A549 (cell line): ENCODE measurements at regions not wholly inside any gene's neighbourhood (a gene's known extent, or its start where the extent isn't known, plus 50 kb on each side); places are given as distances from the start of the nearest gene placed in this dataset.
A peak's percentile ranks its signal among the peaks of the same experiment; 100 is the strongest.

ENCODE experiments used
- ATAC-seq, 2 experiments: fragments of 200-7000 bp in 1 of 2; fragments of >200 bp in 1 of 2; cut with Nextera tagmentation in 1 of 2; cut with Tn5 transposase in 1 of 2; 3 replicates each; pipeline versions ENCODE4 v1.8.0 to v1.9.1; 2018 to 2020; ENCODE audit warnings: mild to moderate bottlenecking in 1 of 2, moderate library complexity in 1 of 2
- CTCF ChIA-PET: fragments of 300-600 bp; sonication (Branson Sonifier 250); formaldehyde crosslinking; extraction: SDS; loops from one replicate; lab custom pipeline; 2021; ENCODE audit warnings: antibody characterized with exemption, inconsistent platforms; lab: Yijun Ruan, JAX
- POLR2A ChIA-PET: fragments of 350-600 bp; formaldehyde crosslinking; extraction: SDS; loops from one replicate; lab custom pipeline; 2021; ENCODE audit warnings: antibody characterized with exemption, inconsistent platforms; lab: Yijun Ruan, JAX
- DNase-seq, 2 experiments: peaks; one replicate each; pipeline versions ENCODE4 v3.0.0 to v3.0.0-alpha.2; 2011 to 2016; ENCODE audit warnings: low read depth in 1 of 2, low spot score in 1 of 2
- FAIRE-seq: peaks from 2 replicates; lab custom pipeline; 2011; peaks lifted over from hg19 to GRCh38; lab: Jason Lieb, UNC
- H3K27ac ChIP-seq, 2 experiments: fragments of >200 bp; sonication (Bioruptor Twin); formaldehyde crosslinking; 3 replicates each; pipeline ENCODE4 v1.5.1; 2016 to 2017
- H3K4me1 ChIP-seq: fragments of >200 bp; sonication (Bioruptor Twin); formaldehyde crosslinking; 3 replicates; pipeline ENCODE4 v1.6.1; 2016
- H3K4me2 ChIP-seq: fragments of >200 bp; sonication (Bioruptor Twin); formaldehyde crosslinking; 3 replicates; pipeline ENCODE4 v1.6.1; 2016
- H3K4me3 ChIP-seq: fragments of >200 bp; sonication (Bioruptor Twin); formaldehyde crosslinking; 3 replicates; pipeline ENCODE4 v1.5.1; 2016
- H3K9me3 ChIP-seq: fragments of >200 bp; sonication (Bioruptor Twin); formaldehyde crosslinking; 3 replicates; pipeline ENCODE4 v1.6.1; 2016
- ATOH8 ChIP-seq: fragments of 250-450 bp; sonication (Bioruptor Pico); IDR thresholded peaks from 2 replicates; pipeline ENCODE4 v1.5.0; 2020; ENCODE audit warnings: low read depth, mild to moderate bottlenecking, moderate library complexity
- BHLHE40 ChIP-seq: IDR thresholded peaks from 2 replicates; pipeline ENCODE4 v1.6.1; 2012; ENCODE audit warnings: low read depth, low read length, inconsistent platforms
- CBX2 ChIP-seq: fragments of 200-600 bp; sonication (generic); IDR thresholded peaks from 2 replicates; pipeline ENCODE4 v1.6.1; 2016; ENCODE audit warnings: low read depth, mild to moderate bottlenecking, borderline replicate concordance
- CTCF ChIP-seq: fragments of >200 bp; sonication (Bioruptor Twin); formaldehyde crosslinking; IDR thresholded peaks from 3 replicates; pipeline ENCODE4 v1.5.1; 2016
- E2F6 ChIP-seq: IDR thresholded peaks from 2 replicates; pipeline ENCODE4 v1.6.1; 2012; ENCODE audit warnings: low read depth, borderline replicate concordance
- EHF ChIP-seq: fragments of 250-450 bp; sonication (Bioruptor Pico); IDR thresholded peaks from 2 replicates; pipeline ENCODE4 v1.5.0; 2020; ENCODE audit warnings: mild to moderate bottlenecking
- EHMT2 ChIP-seq: fragments of 200-600 bp; sonication (generic); IDR thresholded peaks from 2 replicates; pipeline ENCODE4 v1.6.1; 2016; ENCODE audit warnings: antibody characterized with exemption, low read depth, mild to moderate bottlenecking, moderate library complexity
- ELK1 ChIP-seq: fragments of 150-350 bp; IDR thresholded peaks from 2 replicates; pipeline ENCODE4 v1.6.1; 2014; ENCODE audit warnings: low read depth, mild to moderate bottlenecking, low read length
- EP300 ChIP-seq, 2 experiments: fragments of >200 bp; sonication (Bioruptor Twin); formaldehyde crosslinking; IDR thresholded peaks; 2 replicates in 1 of 2; 3 replicates in 1 of 2; pipeline ENCODE4 v1.6.1; 2016 to 2017
- FOSL2 ChIP-seq, 2 experiments: fragments of 450-650 bp in 1 of 2; fragments of >200 bp in 1 of 2; sonication (Bioruptor Twin) in 1 of 2; formaldehyde crosslinking; IDR thresholded peaks; 2 replicates each; pipeline versions ENCODE4 v1.5.0 to v1.6.1; 2016 to 2020; ENCODE audit warnings: mild to moderate bottlenecking in 1 of 2, moderate library complexity in 1 of 2
- FOXS1 ChIP-seq: fragments of 250-450 bp; sonication (Bioruptor Pico); IDR thresholded peaks from 2 replicates; pipeline ENCODE4 v1.5.0; 2020; ENCODE audit warnings: mild to moderate bottlenecking, moderate library complexity
- GATA3 ChIP-seq: IDR thresholded peaks from 2 replicates; pipeline ENCODE4 v1.6.1; 2012; ENCODE audit warnings: borderline replicate concordance
- HEYL ChIP-seq: fragments of 250-450 bp; sonication (Bioruptor Pico); IDR thresholded peaks from 2 replicates; pipeline ENCODE4 v1.8.0; 2021; ENCODE audit warnings: mild to moderate bottlenecking, moderate library complexity
- HOXB13 ChIP-seq: fragments of 250-450 bp; sonication (Bioruptor Pico); IDR thresholded peaks from 2 replicates; pipeline ENCODE4 v1.5.0; 2020; ENCODE audit warnings: low read depth, mild to moderate bottlenecking, moderate library complexity
- JUN ChIP-seq, 2 experiments: fragments of >200 bp; sonication (Bioruptor Twin); formaldehyde crosslinking; IDR thresholded peaks; 2 replicates in 1 of 2; 3 replicates in 1 of 2; pipeline ENCODE4 v1.6.1; 2016 to 2017
- KDM5A ChIP-seq: fragments of 200-600 bp; sonication (generic); IDR thresholded peaks from 2 replicates; pipeline ENCODE4 v1.6.1; 2016; ENCODE audit warnings: antibody characterized with exemption, mild to moderate bottlenecking
- MAZ ChIP-seq: fragments of 150-350 bp; IDR thresholded peaks from 2 replicates; pipeline ENCODE4 v1.6.1; 2014; ENCODE audit warnings: antibody characterized with exemption, low read depth, low read length, borderline replicate concordance
- MYC ChIP-seq: IDR thresholded peaks from 2 replicates; pipeline ENCODE4 v1.6.1; 2012; ENCODE audit warnings: mild to moderate bottlenecking, inconsistent platforms, low read length, improper control_type of control experiment, borderline replicate concordance
- POLR2AphosphoS2 ChIP-seq: conservative IDR thresholded peaks from 2 replicates; pipeline ENCODE4 v1.6.1; 2012; ENCODE audit warnings: low read length, improper control_type of control experiment, inconsistent platforms
- RCOR1 ChIP-seq: fragments of 150-350 bp; IDR thresholded peaks from 2 replicates; pipeline ENCODE4 v1.6.1; 2014; ENCODE audit warnings: antibody characterized with exemption, low read length, low read depth
- TFCP2L1 ChIP-seq: fragments of 250-450 bp; sonication (Bioruptor Pico); IDR thresholded peaks from 2 replicates; pipeline ENCODE4 v1.5.0; 2021; ENCODE audit warnings: mild to moderate bottlenecking
- ZFP36 ChIP-seq: fragments of 450-650 bp; IDR thresholded peaks from 2 replicates; pipeline ENCODE4 v1.6.1; 2014; ENCODE audit warnings: borderline replicate concordance; ENCODE audit not compliant: partially characterized antibody
- ZNF302 ChIP-seq: fragments of 250-450 bp; sonication (Bioruptor Pico); IDR thresholded peaks from 2 replicates; pipeline ENCODE4 v1.9.0; 2021; ENCODE audit warnings: inconsistent platforms, mild to moderate bottlenecking, moderate library complexity
- WGBS: methylation state at CpG from one replicate; pipeline ENCODE4 v1.1.6; 2017; ENCODE audit errors: missing lambda C conversion rate; 5-methylcytosine and 5-hydroxymethylcytosine counted together

- no peak for TF ChIP-seq JUN (IDR thresholded peaks at IDR 0.05)
- 0 out of 2 replicates have a peak, but pooled peaks have one; percentile 16 for TF ChIP-seq FOSL2 (IDR thresholded peaks at IDR 0.05)
- peak; percentile 41; the same call in 1 of the 2 replicates for TF ChIP-seq FOSL2 (CRISPR knock-in tag; IDR thresholded peaks at IDR 0.05)
- TF ChIP-seq HOXB13 (CRISPR knock-in tag): no peak
- TF ChIP-seq E2F6: no peak
- no peak for TF ChIP-seq ZFP36
- no peak for TF ChIP-seq BHLHE40
- no peak for TF ChIP-seq TFCP2L1 (CRISPR knock-in tag)
- no peak for TF ChIP-seq EHMT2
- ChIA-PET CTCF (interaction anchor here (0.7 to 1.5 kb wide), 5 partner anchors 10 to 45 kb away, joined by 3 to 5 read pairs (median 3); no protein-coding TSS in a partner anchor), POLR2A (no interaction called here)
- Histone ChIP-seq H3K4me2 (peak overlapping the region; percentile 16; the same call in 2 of the 3 replicates), H3K27ac (no peak overlapping the region), H3K9me3 (no peaks in the 10 kb centered on the region), H3K4me1 (peaks cover 20% of the 10 kb centered on the region), H3K4me3 (no peak overlapping the region)
- FAIRE-seq: no peak
- no peak for DNase-seq
- no peak for ATAC-seq
- 45% methylated on average over 2 of the region's 2 CpGs for WGBS
Measured at GRCh38 chr17:55571095-55571494, 59.8 kb upstream of the SMIM36 start.

GRCh38 chr17:55570391-55570790, 59.1 kb upstream of the SMIM36 start:
- DNase-seq (no peak), ATAC-seq (peak; percentile 53 to 59; a peak in 4 of 6 replicates), FAIRE-seq (no peak)
- POLR2A ChIA-PET: no interaction called here
- Histone ChIP-seq H3K4me3 (no peak overlapping the region), H3K4me1 (peaks cover 13% of the 10 kb centered on the region), H3K4me2 (no peak overlapping the region; the same call in 2 of the 3 replicates), H3K9me3 (no peaks in the 10 kb centered on the region), H3K27ac (peak overlapping the region in 1 of 2 experiments; percentile 1; a peak in 1 of 6 replicates)
- 84% methylated on average over 6 of the region's 6 CpGs for WGBS
- CTCF ChIA-PET: interaction anchor here (1.0 to 2.6 kb wide), 3 partner anchors 32 to 44 kb away, joined by 3 to 13 read pairs (median 8); no protein-coding TSS in a partner anchor
- no peak for TF ChIP-seq ELK1
- TF ChIP-seq KDM5A: no peak
- no peak for TF ChIP-seq MAZ
- no peak for TF ChIP-seq EHF (CRISPR knock-in tag)
- no peak for TF ChIP-seq RCOR1
- TF ChIP-seq CBX2: no peak
- no peak for TF ChIP-seq ATOH8
- no peak for TF ChIP-seq BHLHE40
- TF ChIP-seq ZFP36: no peak
- no peak for TF ChIP-seq EHMT2
- no peak for TF ChIP-seq HEYL (CRISPR knock-in tag)
- TF ChIP-seq ZNF302 (CRISPR knock-in tag): no peak
- no peak for TF ChIP-seq GATA3
- no peak for TF ChIP-seq POLR2AphosphoS2
- TF ChIP-seq EP300 (IDR thresholded peaks at IDR 0.05): no peak
- no peak for TF ChIP-seq MYC
- TF ChIP-seq CTCF: no peak
- TF ChIP-seq FOSL2 (IDR thresholded peaks at IDR 0.05): no peak
- no peak for TF ChIP-seq FOSL2 (CRISPR knock-in tag; IDR thresholded peaks at IDR 0.05)
- TF ChIP-seq FOXS1 (CRISPR knock-in tag): no peak
